Hepatocyte (in vitro differentiated cells): ENCODE measurements at regions not wholly inside any gene's neighbourhood (a gene's known extent, or its start where the extent isn't known, plus 50 kb on each side); places are given as distances from the start of the nearest gene placed in this dataset.
"Not testable (repeated sequence)": the region's sequence is repeated elsewhere in the genome, so short reads cannot be mapped to it uniquely, and the experiment has no call there.

ENCODE experiments used
- DNase-seq: peaks from one replicate; pipeline ENCODE4 v3.0.0-alpha.2; 2016; ENCODE audit warnings: low spot score
- H2AFZ ChIP-seq: fragments of 200-600 bp; sonication (generic); 2 replicates; pipeline ENCODE4 v1.6.0; 2016; ENCODE audit warnings: antibody characterized with exemption, mild to moderate bottlenecking
- H3K27ac ChIP-seq: fragments of 200-600 bp; sonication (generic); 2 replicates; pipeline ENCODE4 v1.5.1; 2016; ENCODE audit warnings: mild to moderate bottlenecking
- H3K27me3 ChIP-seq: fragments of 200-600 bp; sonication (generic); 2 replicates; pipeline ENCODE4 v1.6.1; 2016
- H3K36me3 ChIP-seq: fragments of 200-600 bp; sonication (generic); replicated peaks from 2 replicates; pipeline ENCODE4 v1.5.1; 2016; ENCODE audit warnings: low read depth; ENCODE audit not compliant: insufficient read depth
- H3K4me1 ChIP-seq: fragments of 200-600 bp; sonication (generic); 2 replicates; pipeline ENCODE4 v1.5.1; 2016; ENCODE audit warnings: mild to moderate bottlenecking, moderate library complexity; ENCODE audit not compliant: insufficient read depth
- H3K4me2 ChIP-seq: fragments of 200-600 bp; sonication (generic); 2 replicates; pipeline ENCODE4 v1.6.0; 2016
- H3K4me3 ChIP-seq: fragments of 200-600 bp; sonication (generic); 2 replicates; pipeline ENCODE4 v1.5.1; 2016; ENCODE audit warnings: mild to moderate bottlenecking
- H3K79me2 ChIP-seq: fragments of 200-600 bp; sonication (generic); 2 replicates; pipeline ENCODE4 v1.6.0; 2017; ENCODE audit warnings: mild to moderate bottlenecking
- H3K9me2 ChIP-seq: fragments of 200-600 bp; sonication (generic); replicated peaks from 2 replicates; pipeline ENCODE4 v1.6.0; 2017; ENCODE audit warnings: mild to moderate bottlenecking; ENCODE audit not compliant: insufficient read depth
- H3K9me3 ChIP-seq: fragments of 200-600 bp; sonication (generic); 2 replicates; pipeline ENCODE4 v1.5.1; 2016; ENCODE audit warnings: low read depth, mild to moderate bottlenecking
- H4K20me1 ChIP-seq: fragments of 200-600 bp; sonication (generic); 2 replicates; pipeline ENCODE4 v1.6.0; 2016; ENCODE audit warnings: mild to moderate bottlenecking; ENCODE audit not compliant: insufficient read depth, poor library complexity, severe bottlenecking
- CTCF ChIP-seq: fragments of 200-600 bp; sonication (generic); IDR thresholded peaks from 2 replicates; pipeline ENCODE4 v1.5.1; 2016; ENCODE audit warnings: antibody characterized with exemption, mild to moderate bottlenecking; ENCODE audit not compliant: poor library complexity
- EZH2 ChIP-seq: fragments of 200-600 bp; sonication (generic); IDR thresholded peaks from 2 replicates; pipeline ENCODE4 v1.6.1; 2016; ENCODE audit warnings: antibody characterized with exemption, mild to moderate bottlenecking, borderline replicate concordance
- EZH2phosphoT487 ChIP-seq: fragments of 200-600 bp; sonication (generic); IDR thresholded peaks from one replicate; pipeline ENCODE4 v1.6.1; 2018; ENCODE audit warnings: antibody characterized with exemption, mild to moderate bottlenecking, low read depth, moderate library complexity; ENCODE audit not compliant: unreplicated experiment, severe bottlenecking
- WGBS: methylation state at CpG from one replicate; pipeline ENCODE4 v1.1.6; 2016; ENCODE audit warnings: low lambda C conversion rate; ENCODE audit errors: missing lambda C conversion rate; 5-methylcytosine and 5-hydroxymethylcytosine counted together

- no peaks in the 10 kb centered on the region for H4K20me1 ChIP-seq
These were observed 97.1 kb upstream of the FAM98A start for GRCh38 chr2:33696234-33696633.

GRCh38 chr2:33694904-33695303 lies 95.8 kb upstream of the FAM98A start:
- DNase-seq: no peak
- TF ChIP-seq EZH2: no peak
- no peak for TF ChIP-seq CTCF
- TF ChIP-seq EZH2phosphoT487: no peak
- no peak overlapping the region for H2AFZ ChIP-seq
- H3K9me2 ChIP-seq: no peaks in the 10 kb centered on the region
- no peaks in the 10 kb centered on the region for H3K9me3 ChIP-seq
- 86% methylated on average over 1 of the region's 1 CpG for WGBS
- H3K27me3 ChIP-seq: no peaks in the 10 kb centered on the region
- no peaks in the 10 kb centered on the region for H3K36me3 ChIP-seq
- no peak overlapping the region for H3K27ac ChIP-seq
- no peaks in the 10 kb centered on the region for H3K79me2 ChIP-seq
- H4K20me1 ChIP-seq: no peaks in the 10 kb centered on the region
- H3K4me2 ChIP-seq: no peak overlapping the region
- no peak overlapping the region for H3K4me3 ChIP-seq
- H3K4me1 ChIP-seq: no peaks in the 10 kb centered on the region

More at GRCh38 chr2:33696234-33696633, 97.1 kb upstream of the FAM98A start:
- H3K36me3 ChIP-seq: no peaks in the 10 kb centered on the region
- no peaks in the 10 kb centered on the region for H3K4me1 ChIP-seq
- H3K4me3 ChIP-seq: no peak overlapping the region
- H2AFZ ChIP-seq: no peak overlapping the region
- H3K79me2 ChIP-seq: no peaks in the 10 kb centered on the region
- H3K9me2 ChIP-seq: no peaks in the 10 kb centered on the region
- no peaks in the 10 kb centered on the region for H3K27me3 ChIP-seq
- H3K9me3 ChIP-seq: no peaks in the 10 kb centered on the region
- TF ChIP-seq EZH2: no peak
- TF ChIP-seq EZH2phosphoT487: no peak
- TF ChIP-seq CTCF: no peak
- H3K4me2 ChIP-seq: no peak overlapping the region
- no peak for DNase-seq
- no peak overlapping the region for H3K27ac ChIP-seq

- H2AFZ ChIP-seq, H4K20me1 ChIP-seq, H3K4me1 ChIP-seq, H3K4me3 ChIP-seq, H3K9me2 ChIP-seq, H3K36me3 ChIP-seq, H3K27ac ChIP-seq, H3K27me3 ChIP-seq, DNase-seq, H3K79me2 ChIP-seq, H3K4me2 ChIP-seq: not testable (repeated sequence)
- 88% methylated on average over 1 of the region's 1 CpG for WGBS
- peaks cover 14% of the 10 kb centered on the region for H3K9me3 ChIP-seq
These were observed 91.6 kb upstream of the FAM98A start for GRCh38 chr2:33690686-33691085.

- no peaks in the 10 kb centered on the region for H3K27me3 ChIP-seq
- H3K4me2 ChIP-seq: no peak overlapping the region
- H3K36me3 ChIP-seq: no peaks in the 10 kb centered on the region
- 5% methylated on average over 1 of the region's 1 CpG for WGBS
- TF ChIP-seq EZH2 (no peak), CTCF (peak; percentile 56), EZH2phosphoT487 (no peak)
- no peak overlapping the region for H3K4me3 ChIP-seq
- no peaks in the 10 kb centered on the region for H4K20me1 ChIP-seq
- H3K79me2 ChIP-seq: no peaks in the 10 kb centered on the region
- H3K4me1 ChIP-seq: no peaks in the 10 kb centered on the region
- no peak for DNase-seq
- no peaks in the 10 kb centered on the region for H3K9me2 ChIP-seq
- no peaks in the 10 kb centered on the region for H3K9me3 ChIP-seq
- no peak overlapping the region for H3K27ac ChIP-seq
- H2AFZ ChIP-seq: no peak overlapping the region
These were observed 82.3 kb upstream of the FAM98A start for GRCh38 chr2:33681364-33681757.
